Lower leg skin (tissue), 4 donors: ENCODE measurements at regions not wholly inside any gene's neighbourhood (a gene's known extent, or its start where the extent isn't known, plus 50 kb on each side); places are given as distances from the start of the nearest gene placed in this dataset.

Source experiments
- DNase-seq, 2 donors: peaks; one replicate each; pipeline ENCODE4 v3.0.0-alpha.2; 2019; ENCODE audit warnings: low spot score in 2 of 2
- H3K4me3 ChIP-seq: fragments of 200-600 bp; sonication (generic); 2 replicates; pipeline ENCODE4 v1.5.1; 2017; ENCODE audit warnings: mild to moderate bottlenecking, low read depth; ENCODE audit not compliant: poor library complexity, severe bottlenecking
- CTCF ChIP-seq, 3 donors: fragments of 450-650 bp; IDR thresholded peaks; one replicate each; pipeline ENCODE4 v1.5.1; 2016; ENCODE audit warnings: antibody characterized with exemption in 3 of 3, mild to moderate bottlenecking in 3 of 3, moderate library complexity in 2 of 3
- POLR2A ChIP-seq, 2 donors: fragments of 450-650 bp; IDR thresholded peaks; one replicate each; pipeline ENCODE4 v1.6.1; 2016 to 2017; ENCODE audit warnings: antibody characterized with exemption in 2 of 2, mild to moderate bottlenecking in 1 of 2, moderate library complexity in 1 of 2
- WGBS, 2 donors: methylation state at CpG; one replicate each; pipeline ENCODE4 v1.1.5; 2018; 5-methylcytosine and 5-hydroxymethylcytosine counted together
- intact Hi-C: fragments of 100-400 bp; cut with DNase I; formaldehyde crosslinking; loops from one replicate; pipeline ENCODE4 v1.15.0; 2023; ENCODE audit warnings: low total_unique reads

GRCh38 chr2:15779381-15780041 lies 160.8 kb upstream of the MYCN start:
- no peak overlapping the region for H3K4me3 ChIP-seq
- no peak for DNase-seq
- WGBS, 2 donors: 91 to 96% methylated on average over 7 of the region's 7 CpGs
- TF ChIP-seq CTCF (IDR thresholded peaks at IDR 0.05) (no peak), POLR2A (IDR thresholded peaks at IDR 0.05) (no peak)
- intact Hi-C loops: no loop called here

- H3K4me3 ChIP-seq: no peak overlapping the region
- TF ChIP-seq CTCF (IDR thresholded peaks at IDR 0.05) (no peak), POLR2A (IDR thresholded peaks at IDR 0.05) (no peak)
- intact Hi-C loops: no loop called here
- DNase-seq: no peak
- 70% methylated on average over 7 of the region's 7 CpGs for WGBS, 2 donors
Observed at GRCh38 chr2:15780234-15780633, 160.1 kb upstream of the MYCN start.

- DNase-seq: no peak
- intact Hi-C loops: no loop called here
- no peak for TF ChIP-seq POLR2A (IDR thresholded peaks at IDR 0.05)
- no peak for TF ChIP-seq CTCF (IDR thresholded peaks at IDR 0.05)
- no peak overlapping the region for H3K4me3 ChIP-seq
- 69 to 77% methylated on average over 9 of the region's 9 CpGs for WGBS, 2 donors
Observed at GRCh38 chr2:15780912-15781574, 159.3 kb upstream of the MYCN start.

- no peak overlapping the region for H3K4me3 ChIP-seq
- 58 to 65% methylated on average over 15 to 16 of the region's 16 CpGs for whole genome bisulfite sequencing, 2 donors
- DNase-seq: no peak
- intact Hi-C loops: no loop called here
- TF ChIP-seq CTCF (IDR thresholded peaks at IDR 0.05) (no peak), POLR2A (IDR thresholded peaks at IDR 0.05) (no peak)
Observed at GRCh38 chr2:15782009-15782751, 158.2 kb upstream of the MYCN start.

GRCh38 chr2:15782769-15783294 lies 157.5 kb upstream of the MYCN start:
- TF ChIP-seq POLR2A (IDR thresholded peaks at IDR 0.05) (no peak), CTCF (IDR thresholded peaks at IDR 0.05) (no peak)
- intact Hi-C loops: no loop called here
- DNase-seq: no peak
- no peak overlapping the region for H3K4me3 ChIP-seq
- WGBS, 2 donors: 86 to 87% methylated on average over 7 of the region's 7 CpGs
